ENCODE measurements at regions not wholly inside any gene's neighbourhood (a gene's known extent, or its start where the extent isn't known, plus 50 kb on each side); places are given as distances from the start of the nearest gene placed in this dataset.
"Not testable (repeated sequence)": the region's sequence is repeated elsewhere in the genome, so short reads cannot be mapped to it uniquely, and the experiment has no call there.

GRCh38 chr7:75511-75910, 116.9 kb upstream of the FAM20C start:
- H3K27ac Mint-ChIP-seq; H3K27me3 Mint-ChIP-seq (ENCODE audit: insufficient read depth, low read depth, poor library complexity); H3F3A ChIP-seq (replicated peaks; ENCODE audit: low read depth); H3K9me2 ChIP-seq (ENCODE audit: insufficient read depth); H3K4me3 Mint-ChIP-seq; H3K36me3 ChIP-seq (ENCODE audit: insufficient read depth); DNase-seq (ENCODE audit: low spot score); ATAC-seq; H3K4me1 ChIP-seq (ENCODE audit: insufficient read depth); H3K4me2 ChIP-seq; H2AFZ ChIP-seq; H3K4me1 Mint-ChIP-seq; H4K20me1 ChIP-seq (replicated peaks; ENCODE audit: insufficient read depth); H3K4me3 ChIP-seq; H3K9me3 Mint-ChIP-seq; H3K79me2 ChIP-seq (replicated peaks; ENCODE audit: insufficient read depth); H3K27me3 ChIP-seq (ENCODE audit: insufficient read depth); H3K36me3 Mint-ChIP-seq (ENCODE audit: low read depth); H3K27ac ChIP-seq (ENCODE audit: low read depth): not testable (repeated sequence)

GRCh38 chr7:76202-76601, 116.2 kb upstream of the FAM20C start:
- H3F3A ChIP-seq (replicated peaks; ENCODE audit: low read depth); H3K27ac Mint-ChIP-seq; H3K27ac ChIP-seq (ENCODE audit: low read depth); H4K20me1 ChIP-seq (replicated peaks; ENCODE audit: insufficient read depth); H3K27me3 Mint-ChIP-seq (ENCODE audit: insufficient read depth, low read depth, poor library complexity); H3K79me2 ChIP-seq (replicated peaks; ENCODE audit: insufficient read depth); H3K9me2 ChIP-seq (ENCODE audit: insufficient read depth); ATAC-seq; H3K4me1 ChIP-seq (ENCODE audit: insufficient read depth); H3K36me3 Mint-ChIP-seq (ENCODE audit: low read depth); DNase-seq (ENCODE audit: low spot score); H3K4me3 Mint-ChIP-seq; H3K36me3 ChIP-seq (ENCODE audit: insufficient read depth); H2AFZ ChIP-seq; H3K9me3 Mint-ChIP-seq; H3K27me3 ChIP-seq (ENCODE audit: insufficient read depth); H3K4me2 ChIP-seq; H3K4me3 ChIP-seq: not testable (repeated sequence)
- H3K4me1 Mint-ChIP-seq: peaks cover 13% of the 10 kb centered on the region

GRCh38 chr7:76829-77395, 115.5 kb upstream of the FAM20C start:
- H2AFZ ChIP-seq; ATAC-seq; H3K27me3 ChIP-seq (ENCODE audit: insufficient read depth); H3K4me2 ChIP-seq; H3K27ac Mint-ChIP-seq; H3K79me2 ChIP-seq (replicated peaks; ENCODE audit: insufficient read depth); H3K27ac ChIP-seq (ENCODE audit: low read depth); H3K9me2 ChIP-seq (ENCODE audit: insufficient read depth); H3K27me3 Mint-ChIP-seq (ENCODE audit: insufficient read depth, low read depth, poor library complexity); H3F3A ChIP-seq (replicated peaks; ENCODE audit: low read depth); DNase-seq (ENCODE audit: low spot score); H4K20me1 ChIP-seq (replicated peaks; ENCODE audit: insufficient read depth); H3K9me3 Mint-ChIP-seq; H3K4me3 ChIP-seq; H3K4me3 Mint-ChIP-seq; H3K4me1 ChIP-seq (ENCODE audit: insufficient read depth); H3K36me3 ChIP-seq (ENCODE audit: insufficient read depth); H3K36me3 Mint-ChIP-seq (ENCODE audit: low read depth): not testable (repeated sequence)
- peaks cover 17% of the 10 kb centered on the region for H3K4me1 Mint-ChIP-seq

DNA sequence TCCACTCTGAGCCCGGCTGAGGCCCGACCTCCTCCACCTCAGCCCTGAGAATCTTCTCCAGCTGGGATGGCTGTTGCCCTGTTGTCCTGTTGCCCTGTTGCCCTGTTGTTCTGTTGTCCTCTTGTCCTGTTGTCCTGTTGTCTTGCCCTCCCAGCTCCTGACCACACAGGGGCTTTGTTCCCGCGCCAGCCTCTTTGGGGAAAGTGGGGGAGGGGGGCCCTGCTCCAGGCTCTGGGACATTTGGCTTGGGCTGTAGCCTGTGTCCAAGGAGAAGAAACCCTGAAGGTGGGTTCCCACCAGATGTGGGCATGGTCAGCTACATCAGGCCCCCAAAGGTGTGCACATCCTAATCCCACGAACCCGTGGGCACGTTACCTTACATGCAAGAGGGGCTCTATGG, 113.5 kb upstream of the FAM20C start:
- not testable (repeated sequence) for H3K9me2 ChIP-seq (ENCODE audit: insufficient read depth); H3K4me3 Mint-ChIP-seq; H3K4me1 ChIP-seq (ENCODE audit: insufficient read depth); H3K36me3 Mint-ChIP-seq (ENCODE audit: low read depth); H3K4me2 ChIP-seq; H3K4me3 ChIP-seq; H3K9me3 Mint-ChIP-seq; DNase-seq (ENCODE audit: low spot score); H3K79me2 ChIP-seq (replicated peaks; ENCODE audit: insufficient read depth); H3K27ac Mint-ChIP-seq; H3K27me3 ChIP-seq (ENCODE audit: insufficient read depth); H4K20me1 ChIP-seq (replicated peaks; ENCODE audit: insufficient read depth); H2AFZ ChIP-seq; H3F3A ChIP-seq (replicated peaks; ENCODE audit: low read depth); ATAC-seq; H3K27ac ChIP-seq (ENCODE audit: low read depth); H3K36me3 ChIP-seq (ENCODE audit: insufficient read depth); H3K27me3 Mint-ChIP-seq (ENCODE audit: insufficient read depth, low read depth, poor library complexity)
- H3K4me1 Mint-ChIP-seq: peaks cover 30% of the 10 kb centered on the region

- DNase-seq (ENCODE audit: low spot score); H3K4me2 ChIP-seq; H4K20me1 ChIP-seq (replicated peaks; ENCODE audit: insufficient read depth); H3K27ac Mint-ChIP-seq; H3K27ac ChIP-seq (ENCODE audit: low read depth); H3K4me1 ChIP-seq (ENCODE audit: insufficient read depth); H2AFZ ChIP-seq; H3K4me3 Mint-ChIP-seq; H3K36me3 ChIP-seq (ENCODE audit: insufficient read depth); H3K4me3 ChIP-seq; H3K9me2 ChIP-seq (ENCODE audit: insufficient read depth); H3K27me3 Mint-ChIP-seq (ENCODE audit: insufficient read depth, low read depth, poor library complexity); H3K9me3 Mint-ChIP-seq; H3K79me2 ChIP-seq (replicated peaks; ENCODE audit: insufficient read depth); H3K36me3 Mint-ChIP-seq (ENCODE audit: low read depth); H3F3A ChIP-seq (replicated peaks; ENCODE audit: low read depth); H3K27me3 ChIP-seq (ENCODE audit: insufficient read depth); ATAC-seq: not testable (repeated sequence)
- peaks cover 30% of the 10 kb centered on the region for H3K4me1 Mint-ChIP-seq
Observed at GRCh38 chr7:79400-80055, 112.8 kb upstream of the FAM20C start.

Data from GM23338 (cell line).